Thyroid gland (tissue), 4 donors: ENCODE measurements at regions not wholly inside any gene's neighbourhood (a gene's known extent, or its start where the extent isn't known, plus 50 kb on each side); places are given as distances from the start of the nearest gene placed in this dataset.
"Not testable (repeated sequence)": the region's sequence is repeated elsewhere in the genome, so short reads cannot be mapped to it uniquely, and the experiment has no call there.

Experiments used
- POLR2A ChIP-seq, 2 donors: fragments of 450-650 bp; IDR thresholded peaks; one replicate each; pipeline ENCODE4 v1.6.1; 2017; ENCODE audit warnings: antibody characterized with exemption in 2 of 2, mild to moderate bottlenecking in 2 of 2, moderate library complexity in 1 of 2
- TF ChIP-seq, protein P1 (sequence below), 6 experiments: fragments of 200-600 bp in 3 of 6; fragments of 450-650 bp in 3 of 6; sonication (generic) in 3 of 6; IDR thresholded peaks; one replicate each; pipeline ENCODE4 v1.5.1; 2016 to 2019; ENCODE audit warnings: antibody characterized with exemption in 6 of 6, mild to moderate bottlenecking in 2 of 6, inconsistent platforms in 1 of 6, moderate library complexity in 1 of 6

DNA sequence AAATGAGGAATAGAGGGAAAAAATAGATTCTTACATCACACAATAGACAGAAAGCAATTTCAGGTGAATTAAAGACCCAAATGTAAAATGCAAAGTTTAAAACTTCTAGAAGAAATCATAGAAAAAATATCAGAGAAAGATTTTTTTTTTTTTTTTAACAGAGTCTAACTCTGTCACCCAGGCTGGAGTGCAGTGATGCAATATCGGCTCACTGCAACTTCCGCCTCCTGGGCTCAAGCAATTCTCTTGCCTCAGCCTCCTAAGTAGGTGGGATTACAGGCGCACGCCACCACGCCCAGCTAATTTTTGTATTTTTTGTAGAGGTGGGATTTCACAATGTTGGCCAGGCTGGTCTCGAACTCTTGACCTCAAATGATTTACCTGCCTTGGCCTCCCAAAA, 141.8 kb downstream of the COPRS start:
- TF ChIP-seq, protein P1, sequence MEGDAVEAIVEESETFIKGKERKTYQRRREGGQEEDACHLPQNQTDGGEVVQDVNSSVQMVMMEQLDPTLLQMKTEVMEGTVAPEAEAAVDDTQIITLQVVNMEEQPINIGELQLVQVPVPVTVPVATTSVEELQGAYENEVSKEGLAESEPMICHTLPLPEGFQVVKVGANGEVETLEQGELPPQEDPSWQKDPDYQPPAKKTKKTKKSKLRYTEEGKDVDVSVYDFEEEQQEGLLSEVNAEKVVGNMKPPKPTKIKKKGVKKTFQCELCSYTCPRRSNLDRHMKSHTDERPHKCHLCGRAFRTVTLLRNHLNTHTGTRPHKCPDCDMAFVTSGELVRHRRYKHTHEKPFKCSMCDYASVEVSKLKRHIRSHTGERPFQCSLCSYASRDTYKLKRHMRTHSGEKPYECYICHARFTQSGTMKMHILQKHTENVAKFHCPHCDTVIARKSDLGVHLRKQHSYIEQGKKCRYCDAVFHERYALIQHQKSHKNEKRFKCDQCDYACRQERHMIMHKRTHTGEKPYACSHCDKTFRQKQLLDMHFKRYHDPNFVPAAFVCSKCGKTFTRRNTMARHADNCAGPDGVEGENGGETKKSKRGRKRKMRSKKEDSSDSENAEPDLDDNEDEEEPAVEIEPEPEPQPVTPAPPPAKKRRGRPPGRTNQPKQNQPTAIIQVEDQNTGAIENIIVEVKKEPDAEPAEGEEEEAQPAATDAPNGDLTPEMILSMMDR (IDR thresholded peaks at IDR 0.05): not testable (repeated sequence)
- not testable (repeated sequence) for TF ChIP-seq POLR2A (IDR thresholded peaks at IDR 0.05)
